ENCODE measurements at regions not wholly inside any gene's neighbourhood (a gene's known extent, or its start where the extent isn't known, plus 50 kb on each side); places are given as distances from the start of the nearest gene placed in this dataset.
"Not testable (repeated sequence)": the region's sequence is repeated elsewhere in the genome, so short reads cannot be mapped to it uniquely, and the experiment has no call there.

- no peak for DNase-seq (ENCODE audit: low read depth, low spot score)
Observed at GRCh38 chr2:142580691-142581090, 296.8 kb upstream of the KYNU start.

- no peak for DNase-seq (ENCODE audit: low read depth, low spot score)
Observed at GRCh38 chr2:142575561-142575960, 301.9 kb upstream of the KYNU start.

GRCh38 chr2:142574388-142574787 is 303.1 kb upstream of the KYNU start:
- DNase-seq (ENCODE audit: low read depth, low spot score): no peak

- no peak for DNase-seq (ENCODE audit: low read depth, low spot score)
Observed at GRCh38 chr2:142572346-142573132, 304.9 kb upstream of the KYNU start.

- DNase-seq (ENCODE audit: low read depth, low spot score): no peak
Observed at GRCh38 chr2:142571934-142572333, 305.5 kb upstream of the KYNU start.

GRCh38 chr2:142562900-142563299 is 314.6 kb upstream of the KYNU start:
- DNase-seq (ENCODE audit: low read depth, low spot score): no peak

- DNase-seq (ENCODE audit: low read depth, low spot score): no peak
Observed at GRCh38 chr2:142561656-142562055, 315.8 kb upstream of the KYNU start.

GRCh38 chr2:142557391-142557790 is 320.1 kb upstream of the KYNU start:
- no peak for DNase-seq (ENCODE audit: low read depth, low spot score)

GRCh38 chr2:142545999-142546398 is 331.5 kb upstream of the KYNU start:
- DNase-seq (ENCODE audit: low read depth, low spot score): not testable (repeated sequence)

- DNase-seq (ENCODE audit: low read depth, low spot score): no peak
Observed at GRCh38 chr2:142545036-142545435, 332.4 kb upstream of the KYNU start.

GRCh38 chr2:142544173-142544572 is 333.3 kb upstream of the KYNU start:
- no peak for DNase-seq (ENCODE audit: low read depth, low spot score)

GRCh38 chr2:142542431-142542910 is 335.0 kb upstream of the KYNU start:
- no peak for DNase-seq (ENCODE audit: low read depth, low spot score)

- DNase-seq (ENCODE audit: low read depth, low spot score): no peak
Observed at GRCh38 chr2:142536966-142537365, 340.5 kb upstream of the KYNU start.

GRCh38 chr2:142536492-142536891 is 341.0 kb upstream of the KYNU start:
- no peak for DNase-seq (ENCODE audit: low read depth, low spot score)

- DNase-seq (ENCODE audit: low read depth, low spot score): no peak
Observed at GRCh38 chr2:142535311-142535710, 342.2 kb upstream of the KYNU start.

GRCh38 chr2:142533177-142533576 is 344.3 kb upstream of the KYNU start:
- DNase-seq (ENCODE audit: low read depth, low spot score): no peak

- no peak for DNase-seq (ENCODE audit: low read depth, low spot score)
Observed at GRCh38 chr2:142531377-142531776, 346.1 kb upstream of the KYNU start.

- DNase-seq (ENCODE audit: low read depth, low spot score): no peak
Observed at GRCh38 chr2:142525720-142526119, 351.7 kb upstream of the KYNU start.

GRCh38 chr2:142521492-142521891 is 356.0 kb upstream of the KYNU start:
- DNase-seq (ENCODE audit: low read depth, low spot score): no peak

GRCh38 chr2:142515493-142515892 is 362.0 kb upstream of the KYNU start:
- no peak for DNase-seq (ENCODE audit: low read depth, low spot score)

GRCh38 chr2:142509401-142509800 is 368.1 kb upstream of the KYNU start:
- DNase-seq (ENCODE audit: low read depth, low spot score): no peak

GRCh38 chr2:142504754-142505153 is 372.7 kb upstream of the KYNU start:
- no peak for DNase-seq (ENCODE audit: low read depth, low spot score)

GRCh38 chr2:142502402-142502801 is 371.6 kb upstream of the LRP1B start:
- no peak for DNase-seq (ENCODE audit: low read depth, low spot score)
